GM19043 (cell line): ENCODE measurements at regions not wholly inside any gene's neighbourhood (a gene's known extent, or its start where the extent isn't known, plus 50 kb on each side); places are given as distances from the start of the nearest gene placed in this dataset.
A peak's percentile ranks its signal among the peaks of the same experiment; 100 is the strongest.

Experiments
- ATAC-seq: cut with Tn5 transposase; IDR thresholded peaks from one replicate; pipeline ENCODE4 v1.9.1; 2021; ENCODE audit warnings: low read depth; ENCODE audit not compliant: unreplicated experiment

DNA sequence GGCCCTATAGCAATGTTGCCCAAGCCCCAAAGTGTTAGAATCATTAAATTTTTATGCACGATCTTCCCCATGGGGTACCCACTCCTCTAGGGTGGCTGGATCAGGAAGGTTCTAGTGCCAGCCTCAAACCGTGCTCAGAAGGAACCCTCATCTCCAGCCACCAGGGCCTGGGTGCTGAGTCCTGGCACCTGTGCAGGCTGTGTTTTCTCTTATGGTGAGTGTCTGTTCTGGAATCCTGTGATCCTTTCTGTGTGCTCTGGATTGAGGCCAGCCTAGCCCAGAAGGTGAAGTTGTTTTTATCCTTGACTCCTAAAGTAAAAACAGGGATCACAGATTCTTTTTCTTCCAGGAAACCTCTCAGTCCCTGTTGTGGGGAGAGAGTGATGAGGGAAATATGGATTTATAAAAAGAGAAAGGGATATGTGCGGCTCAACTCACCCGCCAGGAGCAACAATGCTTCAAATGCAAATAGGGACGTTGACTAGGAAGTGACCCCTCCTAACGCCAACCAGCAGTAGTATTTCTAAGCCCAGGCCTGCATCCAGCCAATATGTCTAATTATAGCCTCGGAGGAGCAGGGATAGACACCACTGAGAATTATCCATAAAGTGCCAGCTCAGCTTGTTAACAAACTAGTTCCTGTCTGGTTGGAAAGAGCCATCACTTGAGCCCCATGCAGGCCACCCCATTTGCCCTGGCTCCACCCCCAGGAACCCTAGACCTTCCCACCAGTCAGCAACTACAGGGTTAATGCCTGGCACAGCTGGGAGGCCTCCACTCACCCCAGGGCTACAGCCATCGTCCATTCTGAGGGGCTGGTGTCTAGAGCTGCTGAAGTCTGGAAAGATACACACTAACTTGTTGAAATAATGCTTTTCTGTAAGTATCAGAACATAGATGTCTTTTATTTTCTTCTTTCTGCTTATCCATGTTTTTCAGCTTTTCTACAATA, 513.5 kb upstream of the PROK2 start:
- ATAC-seq: no peak

DNA sequence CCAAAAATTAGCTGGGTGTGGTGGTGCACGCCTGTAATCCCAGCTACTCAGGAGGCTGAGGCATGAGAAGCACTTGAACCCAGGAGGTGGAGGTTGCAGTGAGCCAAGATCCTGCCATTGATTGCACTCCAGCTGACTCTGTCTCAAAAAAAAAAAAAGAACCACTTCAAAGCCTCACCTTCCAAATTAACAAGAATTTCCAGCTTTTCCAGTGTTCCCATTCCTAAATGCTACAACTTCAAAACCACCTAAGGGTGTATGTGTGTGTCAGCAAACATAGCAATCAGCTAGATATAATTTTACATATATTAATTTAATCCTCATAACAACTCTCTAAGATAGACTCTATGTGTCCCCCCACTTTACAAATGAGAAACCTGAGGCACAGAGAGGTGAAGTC, 512.5 kb upstream of the PROK2 start:
- ATAC-seq: no peak

DNA sequence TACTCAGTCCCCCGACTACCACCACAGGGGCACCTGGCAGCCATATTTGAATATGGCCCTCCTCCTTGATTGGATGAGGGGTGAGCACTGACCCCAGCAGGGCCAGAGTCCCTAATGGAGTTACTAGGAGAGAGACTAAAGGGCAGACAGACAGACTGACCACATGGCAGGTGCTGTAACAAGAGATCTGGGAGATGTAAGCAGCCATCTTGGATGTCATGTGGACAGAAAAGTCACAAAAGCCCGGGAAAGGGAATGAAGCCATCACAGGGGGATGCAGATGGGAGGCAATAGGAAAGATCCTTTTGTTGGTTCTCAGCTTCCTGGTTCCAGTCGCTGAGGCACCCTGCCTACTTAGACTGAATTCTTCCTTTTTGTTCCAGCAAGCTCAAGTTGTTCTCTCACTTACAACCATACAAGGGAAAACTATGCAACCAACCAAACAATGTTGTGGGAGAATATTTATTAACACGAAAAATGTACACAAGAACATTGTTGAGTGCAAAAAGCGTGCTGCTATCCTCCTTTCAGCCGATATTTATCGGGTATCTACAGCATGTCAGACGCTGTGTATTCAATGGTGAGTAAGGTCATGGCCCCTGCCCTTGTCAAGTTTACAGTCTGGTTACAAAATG, 511.6 kb upstream of the PROK2 start:
- no peak for ATAC-seq

DNA sequence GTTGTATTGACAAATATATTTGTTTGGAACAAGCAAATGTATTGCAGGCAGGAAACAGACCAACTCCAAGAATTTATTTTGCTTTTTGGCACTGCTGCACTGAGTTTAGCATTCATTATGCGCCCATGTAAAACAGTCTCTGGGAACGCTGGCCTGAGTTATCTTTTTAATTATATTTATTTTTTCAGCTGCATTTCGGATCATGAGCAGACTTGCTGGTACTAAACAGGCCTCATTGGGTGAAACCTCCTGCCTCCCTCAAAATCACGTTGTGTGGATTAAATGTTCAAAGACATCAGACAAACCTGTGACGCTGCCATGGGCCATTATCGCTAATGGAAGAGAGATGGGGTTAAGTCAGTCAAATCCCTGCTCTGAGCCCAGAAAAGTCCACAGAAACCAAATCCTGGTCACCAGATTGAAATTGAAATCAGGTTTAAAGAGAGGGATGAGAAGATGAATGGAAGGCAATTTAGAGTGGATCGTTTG, 511.1 kb upstream of the PROK2 start:
- ATAC-seq: no peak

DNA sequence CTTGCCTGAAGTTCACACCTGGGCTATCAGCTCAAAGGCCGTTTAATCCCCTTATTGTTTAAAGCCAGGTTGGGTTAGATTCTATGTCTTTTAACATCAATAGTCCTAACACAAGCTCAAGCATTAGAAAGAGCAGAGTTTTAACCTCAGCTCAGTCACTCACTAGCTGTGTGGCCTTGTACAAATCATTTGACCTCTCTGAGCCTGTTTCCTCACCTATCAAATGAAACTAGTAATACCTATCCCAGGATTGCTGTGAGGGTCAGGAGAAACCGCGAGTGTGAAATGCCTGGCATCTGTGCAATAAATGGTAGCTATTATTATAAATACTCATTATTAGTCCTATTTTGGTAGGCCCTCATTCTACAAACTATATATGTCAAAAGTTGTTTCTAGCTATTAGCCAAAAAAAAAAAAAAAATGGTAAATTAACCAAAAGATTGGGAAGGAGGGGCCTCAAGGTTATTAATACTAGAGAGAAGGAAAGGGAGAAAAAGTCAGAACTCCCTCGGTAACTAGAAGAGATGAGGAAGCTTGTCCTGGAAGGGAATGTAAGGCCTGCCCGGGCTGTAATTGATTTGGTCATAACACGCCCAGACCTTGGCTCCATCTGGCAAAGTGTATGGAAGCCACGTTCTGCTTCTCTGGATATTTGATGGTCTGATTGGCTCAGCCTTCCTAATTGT, 510.5 kb upstream of the PROK2 start:
- no peak for ATAC-seq

DNA sequence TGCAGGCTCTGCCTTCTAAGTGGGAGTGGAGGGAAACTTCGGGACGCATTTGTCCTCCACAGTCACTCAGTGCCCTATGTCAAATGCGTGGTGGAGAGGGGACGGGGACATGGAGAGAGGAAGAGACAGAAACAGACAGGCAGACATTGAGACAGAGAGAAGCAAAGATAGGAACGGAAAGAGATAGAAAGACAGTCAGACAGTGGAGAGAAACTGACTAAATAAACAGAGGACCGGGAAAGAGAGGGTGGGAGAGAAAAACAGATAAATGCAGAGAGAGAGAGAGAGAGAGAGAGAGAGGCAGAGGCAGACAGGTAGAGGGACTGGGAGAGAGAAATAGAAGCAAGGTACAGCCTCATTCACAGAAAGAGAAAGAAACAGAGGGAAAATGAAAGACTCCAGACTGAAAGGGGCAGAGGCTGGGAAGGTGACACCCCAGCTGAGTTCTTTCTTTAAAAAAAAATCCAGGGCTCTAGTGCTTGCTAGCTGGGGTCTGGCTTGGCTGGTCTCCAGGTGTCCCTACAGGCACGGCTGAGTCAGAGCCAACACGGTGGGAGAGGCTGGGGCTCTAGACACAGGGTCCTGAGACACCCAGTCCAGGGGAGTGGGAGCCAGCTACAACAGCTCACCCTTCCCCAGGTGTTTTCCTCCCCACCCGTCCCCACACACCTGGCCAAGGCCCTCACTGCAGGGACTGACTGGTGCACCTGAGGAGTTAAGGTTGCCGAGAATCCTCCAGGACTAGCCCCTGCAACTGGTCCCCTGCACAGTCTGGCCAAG, 506.1 kb upstream of the PROK2 start:
- no peak for ATAC-seq

DNA sequence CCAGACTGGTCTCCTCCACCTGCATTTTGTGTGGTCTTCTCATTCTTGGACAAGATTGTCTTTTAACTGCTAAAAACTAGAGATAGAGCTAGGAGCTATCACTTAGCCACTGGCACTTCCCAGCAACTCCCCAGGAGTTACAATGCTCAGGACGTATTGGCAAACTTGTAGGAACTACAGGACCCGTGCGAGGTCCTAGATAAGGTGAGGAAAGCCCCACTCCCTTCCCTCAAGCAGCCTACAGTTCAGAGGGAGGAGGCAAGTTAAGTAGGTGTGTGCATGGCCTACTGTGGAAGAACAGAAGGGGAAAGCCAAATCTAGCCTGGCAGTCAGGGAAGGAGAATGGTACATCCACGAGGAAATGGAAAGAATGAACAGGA, 504.7 kb upstream of the PROK2 start:
- ATAC-seq: no peak

DNA sequence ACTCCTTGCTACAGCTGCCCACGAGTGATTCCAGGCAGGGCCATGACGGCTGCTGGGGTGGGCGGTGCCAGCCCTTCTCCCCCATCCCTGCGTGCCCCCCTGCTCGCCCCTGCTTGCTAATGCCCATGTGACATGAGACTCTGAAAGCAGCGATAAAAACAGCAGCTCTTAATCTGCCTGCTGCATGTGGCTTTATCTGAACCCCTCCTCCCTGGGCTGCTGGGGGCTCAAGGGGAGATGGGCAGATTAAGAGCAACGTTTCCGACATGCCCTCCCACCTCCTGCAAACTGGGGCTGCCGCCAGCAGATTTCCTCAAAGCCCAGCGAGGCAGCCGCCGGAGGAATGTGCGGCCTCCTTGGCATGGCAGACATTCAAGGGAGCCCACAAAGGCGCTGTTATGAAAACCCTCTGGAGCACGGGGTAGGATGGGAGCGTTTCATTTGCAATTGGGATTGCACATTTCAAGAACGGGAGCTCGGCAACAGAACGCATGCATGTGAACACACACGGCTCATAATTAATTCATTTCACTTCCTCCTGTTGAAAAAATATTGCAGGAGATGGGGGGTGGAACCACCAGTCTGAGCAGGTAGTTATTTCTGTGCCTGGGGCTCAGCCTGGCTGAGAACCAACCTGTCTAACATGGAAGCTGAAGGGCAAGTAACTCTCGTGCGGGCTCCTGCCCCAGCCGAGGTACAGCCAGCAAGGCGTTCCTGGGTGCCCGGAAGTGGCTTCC, 504.2 kb upstream of the PROK2 start:
- peak; percentile 55 for ATAC-seq

DNA sequence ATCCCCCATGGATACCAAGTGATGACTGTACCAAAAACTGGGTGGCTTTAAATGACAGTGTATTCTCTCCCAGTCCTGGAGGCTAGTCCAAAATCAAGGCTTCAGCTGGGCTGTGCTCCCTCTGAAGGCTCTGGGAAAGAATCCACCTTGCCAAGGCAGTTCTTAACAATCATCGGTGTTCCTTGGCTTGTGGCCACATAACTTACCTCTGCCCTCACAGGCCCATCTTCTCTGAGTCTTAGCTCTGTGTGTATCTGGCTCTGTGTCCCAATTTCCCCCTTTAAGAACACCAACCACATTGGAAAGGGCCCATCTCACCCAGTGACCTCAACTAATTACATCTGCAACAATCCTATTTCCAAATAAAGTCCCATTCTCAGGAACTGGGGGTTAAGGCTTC, 503.0 kb upstream of the PROK2 start:
- ATAC-seq: no peak

DNA sequence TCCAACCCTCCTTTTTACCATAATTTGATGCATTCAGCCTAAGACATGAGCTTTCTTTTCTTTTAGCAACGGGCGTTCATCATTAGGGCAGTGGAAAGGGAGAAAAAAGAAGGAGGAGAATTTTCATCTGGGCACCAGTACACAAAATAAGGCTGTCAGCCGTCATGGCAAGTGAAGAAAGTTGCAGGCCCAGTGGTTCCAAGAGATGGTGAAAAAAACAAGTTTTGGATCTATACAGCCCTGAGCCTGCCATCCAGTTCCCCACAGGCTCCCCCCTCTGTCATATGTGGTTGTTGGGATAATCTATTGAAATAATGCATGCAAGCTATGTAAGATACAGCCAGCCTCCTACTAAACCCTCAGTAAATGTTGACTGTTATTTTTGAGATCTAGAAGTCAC, 500.6 kb upstream of the PROK2 start:
- ATAC-seq: no peak

DNA sequence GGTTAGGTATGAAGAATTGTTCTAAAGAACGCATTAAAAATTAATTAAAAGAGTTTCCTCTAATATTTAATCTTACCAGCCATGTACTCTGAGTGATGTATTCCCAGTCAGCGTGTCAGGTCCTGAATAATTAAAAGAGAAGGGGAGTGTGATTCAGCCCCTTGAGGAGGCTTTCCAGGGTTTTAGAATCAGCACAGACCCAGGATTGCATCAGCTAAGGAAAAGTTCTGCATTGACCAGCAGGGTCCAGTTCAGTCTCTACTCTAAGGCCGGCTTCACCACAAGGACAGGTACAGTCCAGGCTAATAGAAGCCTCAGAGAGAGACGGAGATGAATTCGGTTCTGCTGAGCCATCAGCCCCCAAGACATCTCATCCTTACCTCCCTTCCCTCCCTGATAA, 499.5 kb upstream of the PROK2 start:
- no peak for ATAC-seq

DNA sequence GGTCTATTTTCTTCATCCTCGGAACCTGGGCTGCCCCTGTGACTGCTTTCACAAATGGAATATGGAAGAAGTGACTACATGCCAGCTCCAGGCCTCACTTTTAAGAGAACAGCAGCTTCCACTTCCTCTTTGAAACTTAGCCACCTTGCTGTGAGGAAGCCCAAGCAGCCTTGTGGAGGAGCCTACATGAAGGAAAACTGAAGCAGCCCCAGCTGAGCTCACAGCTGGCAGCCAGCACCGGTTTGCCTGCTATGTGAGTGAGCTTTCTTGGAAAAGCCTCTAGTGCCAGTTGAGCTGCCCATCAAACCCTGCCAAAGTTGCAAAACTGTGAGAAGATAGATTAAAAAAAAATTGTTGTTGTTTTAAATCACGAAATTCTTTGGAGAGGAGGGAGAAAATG, 498.0 kb upstream of the PROK2 start:
- ATAC-seq: no peak

DNA sequence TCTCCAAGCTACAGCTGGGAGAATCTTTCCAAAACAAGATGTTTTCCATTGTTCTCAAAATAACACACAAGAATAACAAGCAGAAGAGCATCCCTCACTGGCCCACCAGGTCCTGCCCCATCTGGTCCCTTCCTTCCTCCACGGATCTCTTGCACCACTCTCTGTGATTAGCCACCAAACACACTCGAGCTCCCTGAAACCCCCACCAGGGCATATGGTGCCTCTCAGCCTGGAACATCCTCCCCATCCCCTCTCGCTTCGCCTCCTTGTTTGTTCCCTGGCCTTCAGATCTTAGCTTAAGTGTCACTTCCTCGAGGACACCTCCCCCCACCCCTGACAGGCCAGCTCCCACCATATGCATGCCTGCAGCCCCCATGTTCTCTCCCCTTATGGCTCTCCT, 496.6 kb upstream of the PROK2 start:
- no peak for ATAC-seq

DNA sequence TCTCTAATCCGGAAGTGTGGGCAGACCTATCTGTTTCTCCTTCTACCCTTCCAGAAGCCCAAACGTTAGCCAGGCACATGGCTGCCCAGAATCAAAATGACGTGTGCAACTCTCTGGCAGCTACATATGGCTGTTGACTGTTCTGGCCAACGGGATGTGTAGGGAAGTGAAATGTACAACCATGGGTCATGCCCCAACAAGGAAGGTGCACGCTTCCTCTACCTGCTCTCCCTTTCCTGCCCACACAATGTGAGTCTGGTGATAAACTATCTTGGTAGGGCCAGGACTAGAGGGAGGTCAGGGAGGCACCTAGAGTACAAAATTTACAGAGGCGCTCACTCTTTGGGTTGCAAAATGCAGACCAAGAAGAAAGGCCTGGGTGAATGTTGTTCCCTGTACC, 495.9 kb upstream of the PROK2 start:
- no peak for ATAC-seq

DNA sequence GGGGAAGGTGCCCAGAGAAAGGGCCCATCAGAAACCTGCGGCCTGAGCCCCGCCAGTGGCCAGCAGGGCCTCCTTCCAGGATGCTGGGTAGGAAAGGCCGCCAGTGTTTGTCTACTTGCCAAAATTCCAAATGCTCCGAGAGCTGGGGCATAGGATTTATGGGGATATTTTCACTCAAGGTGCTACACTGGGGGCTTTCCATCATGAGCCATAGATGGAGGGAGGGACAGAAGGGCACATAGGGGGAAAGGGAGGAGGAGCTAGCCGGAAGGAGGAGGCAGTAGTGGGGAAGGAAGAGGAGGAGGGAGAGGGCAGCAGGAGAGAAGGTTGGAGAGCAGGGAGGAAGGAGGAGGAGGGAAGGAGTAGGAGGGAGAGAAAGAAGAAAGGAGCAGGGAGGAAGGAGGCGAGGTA, 494.7 kb upstream of the PROK2 start:
- no peak for ATAC-seq

DNA sequence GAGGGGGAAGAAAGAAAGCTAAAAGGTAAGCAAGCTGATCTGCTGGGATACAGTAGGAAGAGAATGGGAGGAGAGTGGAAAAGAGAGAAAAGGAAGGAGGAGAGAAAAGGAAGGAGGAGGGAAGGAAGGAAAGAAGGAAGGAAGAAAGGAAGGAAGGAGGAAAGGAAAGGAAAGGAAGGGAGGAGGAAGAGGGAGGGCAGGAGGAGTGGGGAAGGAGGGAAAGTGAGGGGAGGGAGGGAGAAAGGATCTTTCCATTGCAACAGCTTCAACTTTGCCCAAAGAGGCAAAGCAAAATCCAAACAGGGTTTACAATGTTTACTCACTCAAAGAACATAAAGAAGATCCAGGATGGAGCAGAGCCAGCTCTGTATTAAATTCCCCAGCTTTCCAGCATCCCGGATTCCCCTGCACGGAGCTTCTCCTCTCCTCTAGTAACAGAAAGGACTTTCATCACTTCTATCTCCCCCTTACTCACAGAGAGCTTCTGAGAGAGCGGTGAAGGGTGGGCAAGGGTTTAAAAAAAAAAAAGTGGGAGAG, 494.2 kb upstream of the PROK2 start:
- ATAC-seq: no peak

DNA sequence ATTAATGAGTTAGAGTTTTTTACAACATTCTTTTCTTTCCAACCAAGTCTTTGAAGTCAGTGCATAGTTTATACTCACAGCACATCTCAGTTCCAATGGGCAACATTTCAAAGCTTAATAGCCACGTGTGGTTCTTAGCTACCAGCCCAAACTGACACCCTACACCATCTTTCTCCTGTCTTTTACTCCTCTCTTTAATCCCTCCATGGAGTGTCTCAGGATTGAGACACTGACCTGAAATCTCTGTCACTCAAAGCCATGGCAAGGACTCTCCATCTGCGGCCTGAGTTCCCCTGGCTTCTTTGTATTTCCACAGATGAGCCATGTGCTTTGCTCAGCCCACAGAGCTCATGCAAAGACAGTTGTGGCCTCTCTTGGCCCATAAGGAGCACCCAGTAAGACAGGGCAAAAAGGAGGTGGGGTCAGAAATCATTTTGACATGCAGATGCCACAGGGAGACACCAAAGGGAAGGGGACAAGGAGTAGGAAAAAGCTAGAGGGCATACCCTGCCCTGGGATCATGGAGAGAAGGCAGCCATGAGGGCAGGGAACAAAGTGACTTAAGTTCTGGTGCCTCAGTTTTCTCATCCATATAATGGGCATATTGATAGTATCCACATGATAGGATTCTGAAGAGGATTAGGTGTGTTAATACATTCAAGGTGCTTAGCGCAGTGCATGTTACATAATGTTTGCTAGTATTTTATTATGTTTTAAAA, 493.6 kb upstream of the PROK2 start:
- ATAC-seq: no peak

DNA sequence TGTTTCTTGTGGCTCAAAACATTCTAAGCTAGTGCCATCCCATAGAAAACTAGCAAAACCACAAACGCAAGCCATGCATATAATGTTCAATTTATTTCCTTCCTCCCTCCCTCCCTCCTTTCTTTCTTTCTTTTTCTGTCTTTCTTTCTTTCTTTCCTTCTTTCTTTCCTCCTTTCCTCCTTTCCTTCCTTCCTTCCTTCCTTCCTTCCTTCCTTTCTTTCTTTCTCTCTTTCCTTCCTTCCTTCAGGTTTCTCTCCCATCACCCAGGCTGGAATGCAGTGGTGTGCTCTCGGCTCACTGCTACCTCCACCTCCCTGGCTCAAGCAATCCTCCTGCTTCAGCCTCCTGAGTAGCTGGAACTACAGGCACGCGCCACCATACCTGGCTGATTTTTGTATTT, 492.8 kb upstream of the PROK2 start:
- ATAC-seq: no peak

DNA sequence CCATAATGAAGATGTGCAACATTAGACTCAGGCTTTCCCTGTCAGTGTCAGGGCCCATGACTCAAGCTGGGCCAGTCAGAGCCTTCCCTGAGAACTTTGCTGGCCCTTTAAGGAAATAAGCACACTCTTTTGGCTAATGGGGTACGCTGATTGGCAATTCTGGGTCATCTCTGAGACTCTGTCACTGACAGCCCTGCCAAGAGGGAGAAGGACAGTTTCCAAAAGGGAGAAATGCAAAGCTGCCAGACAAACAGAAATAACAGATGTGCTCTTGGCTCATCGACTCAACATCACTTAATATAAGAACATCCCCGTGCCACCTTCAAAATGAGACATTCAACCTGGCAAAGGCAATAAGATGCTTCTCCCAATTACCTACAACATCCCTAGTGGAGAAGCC, 491.9 kb upstream of the PROK2 start:
- no peak for ATAC-seq
